HG03064 (cell line): ENCODE measurements at regions not wholly inside any gene's neighbourhood (a gene's known extent, or its start where the extent isn't known, plus 50 kb on each side); places are given as distances from the start of the nearest gene placed in this dataset.
"Not testable (repeated sequence)": the region's sequence is repeated elsewhere in the genome, so short reads cannot be mapped to it uniquely, and the experiment has no call there.

Experiments
- ATAC-seq: cut with Tn5 transposase; IDR thresholded peaks from one replicate; pipeline ENCODE4 v1.9.1; 2021; ENCODE audit warnings: low read depth; ENCODE audit not compliant: unreplicated experiment

DNA sequence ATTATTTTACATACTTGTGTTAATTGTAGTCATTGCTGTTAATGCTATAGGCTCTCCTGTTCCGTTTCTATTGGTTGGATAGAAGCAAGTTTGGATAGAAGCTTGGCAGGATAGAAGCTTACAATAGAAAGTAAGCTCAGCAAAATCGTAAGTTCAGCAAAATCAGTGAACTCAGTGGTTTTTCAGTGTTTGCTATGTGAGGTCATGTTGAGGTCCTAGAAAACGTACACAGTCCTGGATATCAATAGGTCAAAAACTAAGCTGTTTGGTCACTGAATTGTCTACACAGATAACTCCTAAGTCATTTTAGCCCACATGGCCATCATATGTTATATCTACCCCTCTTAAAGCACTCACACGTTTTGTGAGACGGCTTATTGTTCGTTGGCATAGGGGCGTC is 299.4 kb downstream of the MAN2A1 start:
- no peak for ATAC-seq

DNA sequence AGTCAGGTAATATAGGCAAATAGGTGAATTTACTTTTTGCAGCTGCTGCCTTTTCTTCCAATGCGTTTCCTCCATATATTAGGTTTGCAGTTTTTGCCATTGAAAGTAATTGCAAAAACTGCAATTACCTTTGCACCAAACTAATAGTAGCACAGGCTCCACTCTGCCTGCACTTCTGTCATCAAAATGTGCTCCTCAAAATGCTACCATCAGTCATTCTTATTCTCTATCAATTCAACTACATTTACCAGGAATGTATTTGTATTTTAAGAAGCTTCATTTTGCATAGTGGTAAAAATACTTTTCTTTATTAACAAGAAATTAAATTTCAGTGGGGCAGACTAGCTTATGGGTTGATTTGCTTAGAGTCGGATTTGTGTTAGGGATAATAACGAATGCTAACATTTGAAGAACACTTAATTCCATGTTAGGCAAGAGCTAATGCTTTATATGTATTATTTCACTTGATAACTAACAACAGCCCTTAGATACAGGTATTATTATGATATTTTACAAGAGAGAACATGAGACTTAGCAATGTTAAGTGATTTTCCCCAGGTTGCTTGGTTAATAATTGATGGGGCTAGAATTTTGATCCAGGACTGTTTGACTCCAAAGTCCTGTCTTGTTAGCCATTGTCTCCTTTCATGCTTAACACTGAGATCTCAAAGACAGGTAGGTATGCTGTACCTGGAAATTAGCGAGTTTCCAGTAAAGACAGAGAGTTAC is 300.4 kb downstream of the MAN2A1 start:
- no peak for ATAC-seq

DNA sequence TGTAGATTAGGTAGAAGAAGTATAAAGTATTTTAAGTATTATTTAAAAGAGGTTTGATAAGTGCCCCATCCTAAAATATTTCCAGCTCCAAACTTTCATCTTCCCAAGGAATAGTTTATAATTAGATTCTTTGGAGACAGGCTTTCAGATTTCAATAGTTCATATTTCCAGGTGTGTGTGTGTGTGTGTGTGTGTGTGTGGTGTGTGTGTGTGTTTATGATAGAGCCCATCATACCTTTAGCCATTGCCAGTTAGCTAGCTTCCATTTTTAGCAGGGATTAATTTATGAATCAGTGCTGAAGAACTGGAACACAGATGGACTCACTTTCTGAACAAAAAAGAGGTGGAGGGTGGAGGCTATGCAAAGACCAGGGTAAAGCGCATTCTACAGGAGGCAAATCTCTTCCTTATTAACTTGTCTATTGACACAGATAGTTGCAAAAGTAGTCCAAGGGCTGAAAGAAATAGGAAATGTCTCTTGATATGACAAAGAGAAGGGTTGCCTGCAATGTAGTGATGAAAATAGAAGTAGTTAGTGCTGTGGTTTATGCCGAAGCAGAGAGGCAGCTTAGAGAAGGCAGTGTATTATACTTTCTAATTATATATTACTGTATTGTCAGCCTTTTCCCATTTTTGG is 301.1 kb downstream of the MAN2A1 start:
- ATAC-seq, result no peak

DNA sequence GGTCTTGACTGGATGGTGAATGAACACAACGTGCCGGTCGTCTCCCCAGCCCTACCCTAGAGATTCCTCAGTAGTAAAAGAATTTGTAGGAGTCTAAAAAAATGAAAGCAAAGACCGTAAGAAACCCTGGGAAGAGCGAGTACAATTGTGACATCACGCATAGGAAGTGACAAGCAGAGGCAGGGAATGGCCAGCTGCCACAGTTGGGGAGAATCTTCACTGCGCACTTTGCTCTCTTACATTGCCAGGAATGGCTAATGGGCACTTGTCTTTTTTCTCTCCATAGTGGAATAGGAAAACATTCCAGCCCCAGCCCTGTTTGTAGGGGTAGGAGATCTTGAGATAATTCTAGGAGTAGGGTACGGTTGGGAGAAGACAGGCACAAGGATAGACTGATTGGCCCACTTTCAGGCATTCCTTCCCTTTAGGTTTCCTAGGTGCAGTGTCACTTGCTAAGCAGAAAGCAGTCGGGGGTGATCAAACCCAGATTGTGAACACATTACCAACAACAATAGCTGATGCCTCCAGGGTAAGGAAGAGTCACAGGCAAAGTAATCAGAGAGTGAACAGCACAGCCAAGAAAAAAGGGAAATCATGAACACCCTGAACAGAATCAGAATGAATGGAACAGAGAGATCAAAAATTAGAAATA is 302.7 kb downstream of the MAN2A1 start:
- ATAC-seq, result no peak

DNA sequence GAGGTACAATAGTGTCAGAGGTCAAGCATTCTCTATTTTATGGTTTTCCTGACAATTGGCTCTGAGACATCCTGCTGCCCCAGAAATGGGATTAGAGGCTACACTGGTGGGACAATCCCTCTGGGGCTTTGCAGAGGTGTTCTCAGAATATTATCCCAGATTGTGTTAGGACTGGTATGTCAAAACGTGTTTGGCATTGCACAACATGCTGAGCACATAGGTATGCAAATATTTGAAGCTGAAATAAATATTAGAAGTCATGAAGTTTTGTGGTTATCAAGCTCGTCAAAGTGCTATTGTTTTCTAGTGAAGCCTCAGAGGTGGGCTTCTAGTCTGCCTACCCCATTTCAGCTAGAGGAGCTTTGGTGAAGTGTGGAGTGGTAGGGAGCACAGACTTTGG is 304.4 kb downstream of the MAN2A1 start:
- no peak for ATAC-seq

DNA sequence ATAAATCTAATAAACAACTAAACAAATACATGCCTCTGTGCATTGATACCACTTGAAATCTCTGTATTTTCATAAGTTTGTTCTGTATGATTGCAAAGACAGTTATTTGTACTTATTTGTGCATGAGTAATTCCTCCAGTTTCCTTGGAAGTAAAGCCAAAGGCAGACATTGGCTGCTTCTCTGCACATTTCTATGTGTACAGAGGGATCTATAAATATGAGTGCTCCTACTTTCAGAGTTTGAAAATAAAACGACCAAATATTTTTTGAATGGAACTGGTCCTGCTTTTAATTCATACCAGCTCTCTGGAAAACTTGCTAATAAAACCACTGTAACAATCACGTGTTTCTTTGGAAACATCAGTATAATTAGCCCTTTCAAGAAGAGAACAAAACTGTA is 306.5 kb downstream of the MAN2A1 start:
- no peak for ATAC-seq

DNA sequence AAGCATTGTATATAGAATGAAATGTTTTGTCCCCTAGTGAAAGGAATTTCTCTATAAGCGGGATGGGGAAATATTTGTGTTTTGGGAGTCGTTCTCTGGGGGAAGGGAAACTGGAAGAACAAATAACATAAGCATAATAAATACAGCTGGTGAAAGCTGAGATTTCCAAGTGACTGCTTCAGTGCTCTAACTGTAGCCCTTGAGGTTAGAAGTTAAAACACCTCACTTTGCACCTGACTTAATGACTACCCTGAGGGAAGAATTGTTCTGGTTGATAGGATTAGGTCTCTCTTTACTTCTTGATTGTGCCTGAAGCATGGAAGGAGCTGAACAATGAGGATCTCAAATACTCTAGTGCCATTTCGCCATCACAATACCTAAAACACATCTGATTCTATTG is 307.4 kb downstream of the MAN2A1 start:
- ATAC-seq, result no peak

DNA sequence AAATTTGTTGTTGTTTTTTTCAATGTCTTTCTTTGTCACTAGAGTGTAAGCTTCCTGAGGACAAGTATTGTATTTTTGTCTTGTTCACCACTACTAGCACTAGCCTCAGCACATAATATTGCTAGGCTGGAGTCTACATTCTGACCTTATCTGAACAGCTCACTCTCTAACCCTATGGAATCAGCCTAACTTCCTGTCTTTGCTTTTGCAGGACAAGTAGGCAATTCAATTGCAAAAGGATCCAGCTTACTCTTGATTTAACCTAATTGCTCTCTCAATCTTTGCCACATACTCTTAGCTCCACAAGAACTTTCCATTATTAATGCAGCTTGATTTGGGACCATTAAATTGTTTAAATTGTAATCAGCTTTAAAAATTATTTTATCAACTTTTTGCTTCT is 308.5 kb downstream of the MAN2A1 start:
- ATAC-seq, result no peak

DNA sequence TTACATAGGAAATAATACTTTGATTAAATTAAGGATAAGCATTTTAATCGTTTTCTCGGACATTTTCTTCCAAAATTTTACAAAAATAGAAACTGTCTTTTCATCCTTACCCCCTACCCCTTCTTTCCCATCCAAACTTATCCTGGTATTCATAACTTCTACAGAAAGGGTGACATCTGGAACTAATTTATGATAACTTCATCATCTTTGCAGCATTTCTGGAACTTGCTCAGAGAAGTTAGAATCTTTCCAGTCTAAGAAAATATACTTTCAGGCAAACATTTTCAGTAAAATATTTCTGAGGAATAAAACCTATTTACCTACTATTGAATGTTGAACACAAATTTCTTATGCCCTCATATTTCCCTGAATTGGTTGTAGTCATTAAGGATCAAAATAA is 309.0 kb downstream of the MAN2A1 start:
- ATAC-seq, result no peak

DNA sequence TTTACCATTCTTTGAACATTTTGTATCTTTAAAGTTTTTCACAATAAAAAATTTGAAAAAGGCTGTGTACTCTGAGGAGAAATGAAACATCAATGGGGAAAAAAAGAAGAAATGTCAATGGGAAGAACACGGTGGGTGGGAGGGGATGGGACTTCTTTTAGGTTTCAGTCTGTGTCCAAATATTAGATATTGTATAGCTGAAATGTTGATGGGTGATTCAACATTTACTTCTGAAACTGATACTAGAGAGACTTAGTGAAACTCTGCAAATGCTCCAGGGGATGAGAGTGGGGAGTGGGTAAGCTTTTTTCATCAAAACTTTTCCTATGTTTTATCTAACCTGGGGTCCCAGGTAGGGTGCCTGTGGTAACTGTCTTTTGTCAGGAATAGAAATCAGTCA is 311.9 kb downstream of the MAN2A1 start:
- no peak for ATAC-seq

DNA sequence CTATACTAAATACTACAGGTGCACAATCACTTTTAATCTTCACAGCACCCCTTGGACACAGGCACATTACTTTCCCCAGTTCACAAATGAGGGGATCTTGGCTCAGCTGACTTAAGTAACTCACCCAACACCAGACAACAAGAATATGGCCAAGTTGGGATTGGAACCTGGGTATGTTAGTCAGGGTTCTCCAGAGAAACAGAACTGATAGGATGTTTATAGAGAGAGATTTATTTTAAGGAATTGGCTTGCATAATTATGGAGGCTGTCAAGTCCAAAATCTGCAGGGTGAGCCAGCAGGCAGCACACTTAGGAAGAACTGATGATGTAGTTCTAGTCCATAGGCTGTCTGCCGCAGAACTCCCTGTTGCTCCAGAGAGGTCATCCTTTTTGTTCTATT is 312.9 kb downstream of the MAN2A1 start:
- no peak for ATAC-seq

DNA sequence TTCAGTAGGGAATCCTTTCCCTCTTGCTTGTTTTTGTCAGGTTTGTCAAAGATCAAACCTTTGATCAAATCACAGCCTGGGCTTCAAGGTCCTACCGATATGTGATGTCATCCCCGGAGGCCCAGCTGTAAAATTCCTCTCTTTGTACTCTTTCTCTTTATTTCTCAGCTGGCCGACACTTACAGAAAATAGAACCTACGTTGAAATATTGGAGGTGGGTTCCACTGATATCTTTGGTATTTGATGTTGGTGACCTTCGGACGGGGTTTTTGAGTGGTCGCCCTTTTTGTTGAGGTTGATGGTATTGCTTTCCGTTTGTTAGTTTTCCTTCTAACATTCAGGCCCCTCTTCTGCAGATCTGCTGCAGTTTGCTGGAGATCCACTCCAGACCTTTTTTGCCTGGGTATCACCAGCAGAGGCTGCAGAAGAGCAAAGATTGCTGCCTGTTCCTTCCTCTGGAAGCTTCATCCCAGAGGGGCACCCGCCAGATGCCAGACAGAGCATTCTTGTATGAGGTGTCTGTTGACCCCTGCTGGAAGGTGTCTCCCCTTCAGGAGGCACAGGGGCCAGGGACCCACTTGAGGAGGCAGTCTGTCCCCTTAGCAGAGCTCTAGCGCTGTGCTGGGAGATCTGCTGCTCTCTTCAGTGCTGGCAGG is 316.3 kb downstream of the MAN2A1 start:
- not testable (repeated sequence) for ATAC-seq

DNA sequence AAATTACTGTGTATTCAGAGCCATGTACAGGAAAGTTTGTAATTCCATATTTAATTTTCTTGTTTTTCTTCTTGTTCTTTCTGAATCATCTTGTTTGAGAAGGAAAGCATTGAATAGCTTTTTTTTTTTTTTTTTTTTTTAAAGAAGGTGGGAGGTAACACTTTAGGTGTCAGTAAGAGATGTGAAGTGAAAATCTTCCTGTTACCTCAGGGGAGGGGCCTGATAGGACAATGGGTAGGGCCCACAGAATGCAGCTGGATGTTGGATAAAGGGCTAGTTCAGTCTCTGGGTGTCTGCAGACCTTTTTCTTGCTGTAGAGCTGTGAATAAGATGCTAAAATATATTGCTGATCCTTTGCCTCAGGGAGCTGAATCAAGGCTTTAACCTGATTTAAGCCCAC is 317.4 kb downstream of the MAN2A1 start:
- ATAC-seq, result no peak

DNA sequence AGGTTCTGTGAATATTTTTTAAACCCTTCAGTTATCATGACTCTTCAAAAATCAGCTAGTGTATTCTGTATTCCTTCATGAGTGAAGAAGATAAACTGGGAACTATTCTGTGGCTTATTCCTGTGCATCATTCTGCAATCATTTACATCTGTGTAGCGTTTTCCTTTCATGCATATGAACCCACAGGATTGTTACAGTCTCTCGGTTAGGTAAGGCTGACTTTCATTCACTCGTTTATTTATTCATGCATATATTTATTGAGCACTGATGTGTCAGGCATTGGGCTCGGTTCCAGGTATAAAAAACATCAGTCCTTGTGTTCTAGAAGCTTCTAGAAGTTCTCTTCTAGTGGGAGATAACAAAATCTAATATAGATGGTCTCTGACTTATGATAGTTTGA is 318.4 kb downstream of the MAN2A1 start:
- ATAC-seq, result no peak

DNA sequence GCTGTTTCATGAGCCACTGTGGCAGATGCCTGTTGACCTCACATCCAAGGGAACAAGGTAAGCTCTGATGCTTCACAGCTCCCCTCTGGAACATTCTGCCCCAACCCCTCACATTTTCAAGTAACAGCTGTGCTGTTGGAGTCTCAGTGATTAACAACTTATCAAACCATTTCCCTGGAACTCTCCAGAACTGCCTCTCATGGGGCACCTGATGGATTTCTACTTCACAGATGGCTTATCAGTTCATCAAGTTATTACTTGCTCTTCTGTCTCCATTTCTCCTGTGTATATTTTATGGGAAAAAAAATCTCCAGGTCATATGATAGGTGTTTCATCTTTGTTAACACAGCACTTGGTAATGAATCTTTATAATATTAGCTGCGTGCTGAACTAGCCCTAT is 322.4 kb downstream of the MAN2A1 start:
- ATAC-seq, result no peak

DNA sequence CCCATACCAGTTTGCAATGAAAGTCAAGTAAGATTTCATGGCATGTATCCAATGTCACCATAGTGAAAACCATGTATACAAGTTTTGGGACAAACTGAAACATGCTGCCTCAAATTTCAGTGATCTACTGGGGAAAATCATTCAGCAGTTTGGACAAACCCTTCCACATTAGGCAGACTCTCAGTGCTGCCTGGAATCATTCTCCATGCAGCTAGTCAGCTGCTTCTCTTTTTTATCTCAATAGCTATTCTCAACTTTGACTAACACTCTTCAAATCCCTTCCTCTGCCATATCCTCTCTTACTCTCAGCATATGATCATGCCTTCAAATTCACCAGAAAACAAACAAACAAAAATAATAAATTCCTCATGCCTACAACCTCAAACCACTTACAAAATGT is 323.3 kb downstream of the MAN2A1 start:
- ATAC-seq, result no peak

DNA sequence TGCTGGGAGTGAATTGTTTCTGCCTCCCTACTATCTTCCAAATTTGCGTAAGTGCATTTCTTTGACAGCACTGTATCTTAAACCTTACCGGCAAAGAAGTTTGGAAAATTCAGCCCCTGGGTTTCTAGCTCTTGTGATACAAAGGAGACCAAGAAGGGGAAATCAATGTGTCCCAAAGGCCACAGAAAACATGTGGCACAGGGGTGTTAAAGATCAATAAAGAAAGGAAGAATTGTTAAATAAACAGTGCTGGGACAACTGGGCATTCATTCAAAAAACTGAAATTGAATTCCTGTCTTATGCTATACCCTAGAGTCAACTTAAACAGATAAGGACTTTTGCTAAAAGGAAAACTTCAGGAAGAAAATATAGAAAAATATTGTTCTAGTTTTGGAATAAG is 328.1 kb downstream of the MAN2A1 start:
- no peak for ATAC-seq

DNA sequence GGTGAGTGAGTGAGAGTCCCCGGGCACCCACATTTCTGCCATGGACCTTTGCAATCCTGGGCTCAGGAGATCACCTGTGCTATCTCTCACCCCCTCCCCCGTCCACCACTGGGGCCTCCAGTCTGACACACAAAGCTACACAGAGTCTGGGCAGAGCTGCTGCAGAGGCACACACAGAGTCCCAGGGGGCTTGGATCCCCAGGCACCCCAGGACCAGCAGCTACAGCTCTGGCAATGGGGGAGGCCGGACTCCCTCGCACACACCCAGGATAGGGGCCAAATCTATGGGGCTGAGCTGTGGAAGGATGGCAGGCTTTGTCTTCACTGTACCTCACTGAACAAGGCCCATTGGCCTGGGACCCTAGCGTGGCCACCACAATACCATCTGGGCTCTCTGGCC is 328.8 kb downstream of the MAN2A1 start:
- ATAC-seq, result no peak

DNA sequence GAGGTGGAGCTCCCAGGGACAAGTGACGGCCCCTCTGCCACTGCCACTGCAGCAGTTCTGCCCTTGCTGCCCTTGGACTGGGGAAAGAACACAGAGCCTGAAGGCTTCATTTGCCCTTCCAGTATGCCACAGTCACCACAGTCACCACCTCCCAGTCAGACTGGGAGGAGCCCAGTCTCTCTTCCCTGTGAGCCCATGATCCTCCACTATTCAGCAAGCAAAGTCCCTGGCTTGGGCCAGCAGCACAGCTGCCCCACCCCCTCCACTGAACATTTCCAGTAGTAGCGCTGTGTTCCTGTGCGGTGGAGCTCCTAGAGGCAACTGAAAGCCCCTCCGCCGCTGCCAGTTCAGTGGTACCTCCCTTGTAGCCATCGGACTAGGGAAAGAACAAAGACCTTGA is 329.4 kb downstream of the MAN2A1 start:
- no peak for ATAC-seq

DNA sequence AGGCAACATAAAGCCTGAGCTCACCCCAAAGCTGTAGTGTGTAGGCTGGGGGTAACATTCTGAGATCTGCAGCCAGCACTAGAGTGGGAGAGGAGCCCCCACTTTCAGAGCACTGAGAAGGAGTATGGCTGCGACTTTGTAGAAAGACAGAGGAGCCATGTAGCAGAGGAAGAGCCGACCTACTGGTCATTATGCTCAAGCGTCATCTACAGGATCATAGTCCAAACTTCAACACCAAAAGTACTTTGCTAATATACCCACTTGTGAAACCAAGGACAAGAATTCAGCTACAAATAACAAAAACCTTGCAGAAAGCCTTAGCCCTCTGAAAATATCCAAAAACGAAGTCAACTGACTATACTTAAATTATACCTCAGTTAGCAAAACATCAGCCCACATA is 330.1 kb downstream of the MAN2A1 start:
- ATAC-seq, result no peak

DNA sequence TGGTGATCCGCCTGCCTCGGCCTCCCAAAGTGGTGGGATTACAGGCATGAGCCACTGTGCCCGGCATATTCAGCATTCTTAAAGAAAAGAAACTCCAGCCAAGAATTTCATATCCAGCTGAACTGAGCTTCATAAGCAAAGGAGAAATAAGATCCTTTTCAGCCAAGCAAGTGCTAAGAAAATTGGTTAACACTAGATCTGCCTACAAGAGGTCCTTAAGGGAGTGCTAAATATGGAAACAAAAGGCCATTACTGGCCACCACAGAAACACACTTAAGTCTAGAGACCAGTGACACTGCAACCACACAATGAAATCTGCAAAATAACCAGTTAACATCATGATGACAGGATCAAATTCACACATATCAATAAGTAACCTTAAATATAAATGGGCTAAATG is 331.5 kb downstream of the MAN2A1 start:
- ATAC-seq, result no peak

DNA sequence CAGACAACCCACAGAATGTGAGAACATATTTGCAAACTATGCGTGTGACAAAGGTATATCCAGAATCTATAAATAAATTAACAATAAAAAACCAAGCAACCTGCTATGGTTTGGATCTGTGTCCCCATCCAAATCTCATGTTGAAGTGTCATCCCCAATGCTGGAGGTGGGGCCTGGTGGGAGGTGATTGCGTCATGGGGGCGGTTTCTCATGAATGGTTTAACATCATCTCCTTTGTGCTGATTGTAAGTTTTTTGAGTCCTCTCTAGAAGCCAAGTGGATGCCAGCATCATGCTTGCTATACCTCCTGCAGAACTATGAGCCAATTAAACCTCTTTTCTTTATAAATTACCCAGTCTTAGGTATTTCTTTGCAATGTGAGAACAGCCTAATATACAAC is 335.4 kb downstream of the MAN2A1 start:
- no peak for ATAC-seq
